Mesendoderm (in vitro differentiated cells): ENCODE measurements at regions not wholly inside any gene's neighbourhood (a gene's known extent, or its start where the extent isn't known, plus 50 kb on each side); places are given as distances from the start of the nearest gene placed in this dataset.

Source experiments
- DNase-seq: peaks from one replicate; pipeline ENCODE4 v3.0.0; 2013
- H2AK5ac ChIP-seq: 2 replicates; pipeline ENCODE4 v1.6.1; 2013; ENCODE audit warnings: low read length, inconsistent platforms
- H2BK120ac ChIP-seq: 2 replicates; pipeline ENCODE4 v1.6.1; 2013; ENCODE audit warnings: low read depth, mild to moderate bottlenecking, low read length, moderate library complexity, mixed read lengths
- H2BK15ac ChIP-seq: replicated peaks from 2 replicates; pipeline ENCODE4 v1.6.1; 2013; ENCODE audit warnings: low read depth, mild to moderate bottlenecking, moderate library complexity
- H2BK5ac ChIP-seq: 2 replicates; pipeline ENCODE4 v1.6.1; 2013; ENCODE audit warnings: low read length, inconsistent platforms
- H3K18ac ChIP-seq: 2 replicates; pipeline ENCODE4 v1.6.1; 2013; ENCODE audit warnings: mild to moderate bottlenecking, low read length, mixed read lengths
- H3K23ac ChIP-seq: one replicate; pipeline ENCODE4 v1.6.1; 2013; ENCODE audit warnings: low read length
- H3K27ac ChIP-seq: 2 replicates; pipeline ENCODE4 v1.5.1; 2013; ENCODE audit warnings: low read depth, mild to moderate bottlenecking, inconsistent platforms, low read length, moderate library complexity
- H3K27me3 ChIP-seq: 2 replicates; pipeline ENCODE4 v1.6.1; 2013; ENCODE audit warnings: low read length, control low read depth, mild to moderate bottlenecking, inconsistent platforms; ENCODE audit not compliant: insufficient read depth, poor library complexity
- H3K36me3 ChIP-seq: 2 replicates; pipeline ENCODE4 v1.6.1; 2013; ENCODE audit warnings: low read length, inconsistent platforms; ENCODE audit not compliant: control insufficient read depth, insufficient read depth
- H3K4ac ChIP-seq: one replicate; pipeline ENCODE4 v1.6.1; 2013; ENCODE audit warnings: low read depth, mild to moderate bottlenecking, low read length, moderate library complexity
- H3K4me1 ChIP-seq: 2 replicates; pipeline ENCODE4 v1.6.1; 2013; ENCODE audit warnings: low read depth, low read length, inconsistent platforms; ENCODE audit not compliant: control insufficient read depth
- H3K4me2 ChIP-seq: 2 replicates; pipeline ENCODE4 v1.6.1; 2013; ENCODE audit warnings: low read length
- H3K4me3 ChIP-seq: 2 replicates; pipeline ENCODE4 v1.5.1; 2013; ENCODE audit warnings: mild to moderate bottlenecking, low read length
- H3K56ac ChIP-seq: one replicate; pipeline ENCODE4 v1.6.1; 2013; ENCODE audit warnings: low read length
- H3K79me1 ChIP-seq: 2 replicates; pipeline ENCODE4 v1.6.1; 2013; ENCODE audit warnings: low read length, inconsistent platforms
- H3K79me2 ChIP-seq: 2 replicates; pipeline ENCODE4 v1.6.1; 2013; ENCODE audit warnings: mild to moderate bottlenecking, low read length; ENCODE audit not compliant: control insufficient read depth, insufficient read depth
- H3K9ac ChIP-seq: 2 replicates; pipeline ENCODE4 v1.6.1; 2013; ENCODE audit warnings: low read length, inconsistent platforms
- H4K5ac ChIP-seq: one replicate; pipeline ENCODE4 v1.6.1; 2013; ENCODE audit warnings: low read length
- H4K8ac ChIP-seq: one replicate; pipeline ENCODE4 v1.6.1; 2013; ENCODE audit warnings: low read depth, mild to moderate bottlenecking, control low read depth, low read length, moderate library complexity
- WGBS: extraction: QIAGEN DNeasy Blood & Tissue Kit; methylation state at CpG from one replicate; pipeline ENCODE4 v1.1.7; 2013; ENCODE audit warnings: low lambda C conversion rate, missing lambda C conversion rate; ENCODE audit not compliant: insufficient coverage; ENCODE audit errors: extremely low coverage; 5-methylcytosine and 5-hydroxymethylcytosine counted together

DNA sequence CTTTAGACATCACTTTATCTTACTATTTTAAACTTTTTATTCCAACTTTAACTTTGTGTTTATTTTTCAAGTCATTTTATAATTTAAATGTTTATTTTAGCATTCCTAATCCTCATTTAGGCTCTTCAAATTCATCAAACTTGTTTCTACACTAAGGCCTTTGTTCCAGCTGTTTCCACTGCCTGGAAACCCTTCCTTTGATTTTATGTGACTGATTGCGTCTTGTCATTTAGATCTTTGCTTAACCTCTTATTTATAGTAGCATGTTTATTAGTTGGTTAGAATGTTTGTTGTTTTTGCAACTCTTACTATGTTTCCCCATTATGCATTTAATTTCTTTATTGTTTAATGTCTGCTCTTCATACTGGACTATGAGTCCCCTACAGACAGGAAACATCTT is 132.0 kb downstream of the FAM181B start:
- no CpG with 5 or more reads among the region's 1 CpG for WGBS
- Histone ChIP-seq H3K79me1 (no peaks in the 10 kb centered on the region), H3K4ac (no peak overlapping the region), H3K4me1 (no peaks in the 10 kb centered on the region), H2BK15ac (no peak overlapping the region), H3K79me2 (no peaks in the 10 kb centered on the region), H3K27ac (no peak overlapping the region), H4K5ac (no peak overlapping the region), H2BK120ac (no peak overlapping the region), H4K8ac (no peak overlapping the region), H3K23ac (no peak overlapping the region), H3K18ac (no peak overlapping the region), H2BK5ac (no peak overlapping the region), H3K9ac (no peak overlapping the region), H2AK5ac (no peak overlapping the region), H3K36me3 (no peaks in the 10 kb centered on the region), H3K4me2 (no peak overlapping the region), H3K4me3 (no peak overlapping the region), H3K56ac (no peak overlapping the region), H3K27me3 (no peaks in the 10 kb centered on the region)
- no peak for DNase-seq

DNA sequence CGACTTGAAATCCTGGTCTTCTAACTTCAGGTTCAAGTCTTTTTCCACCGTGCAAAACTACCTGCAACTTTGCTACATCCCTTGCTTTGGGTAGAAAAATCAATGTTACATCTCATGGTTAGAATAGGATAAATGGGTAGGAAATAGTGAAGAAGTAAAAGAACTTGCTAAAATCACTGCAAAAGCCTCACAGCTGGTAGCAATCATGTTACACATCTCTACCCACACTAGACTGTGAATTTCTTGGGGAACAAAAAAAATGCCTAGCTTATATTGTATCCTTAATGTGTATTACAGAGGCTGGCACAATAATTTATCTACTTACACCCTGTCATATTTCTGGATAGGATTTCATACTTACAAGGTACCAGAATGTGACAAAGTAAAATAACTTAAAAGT is 133.8 kb downstream of the FAM181B start:
- H3K4me2 ChIP-seq, result no peak overlapping the region
- H3K18ac ChIP-seq, result no peak overlapping the region
- no peaks in the 10 kb centered on the region for H3K79me1 ChIP-seq
- no peak overlapping the region for H2BK15ac ChIP-seq
- H2BK5ac ChIP-seq, result no peak overlapping the region
- no peak overlapping the region for H3K4ac ChIP-seq
- H3K9ac ChIP-seq, result no peak overlapping the region
- no peak overlapping the region for H2AK5ac ChIP-seq
- no peaks in the 10 kb centered on the region for H3K36me3 ChIP-seq
- H4K8ac ChIP-seq, result no peak overlapping the region
- H3K27ac ChIP-seq, result no peak overlapping the region
- H3K56ac ChIP-seq, result no peak overlapping the region
- DNase-seq, result no peak
- no CpG with 5 or more reads among the region's 2 CpGs for whole genome bisulfite sequencing
- no peaks in the 10 kb centered on the region for H3K4me1 ChIP-seq
- no peak overlapping the region for H2BK120ac ChIP-seq
- H3K27me3 ChIP-seq, result no peaks in the 10 kb centered on the region
- H3K23ac ChIP-seq, result no peak overlapping the region
- no peak overlapping the region for H4K5ac ChIP-seq
- H3K79me2 ChIP-seq, result no peaks in the 10 kb centered on the region
- H3K4me3 ChIP-seq, result no peak overlapping the region

DNA sequence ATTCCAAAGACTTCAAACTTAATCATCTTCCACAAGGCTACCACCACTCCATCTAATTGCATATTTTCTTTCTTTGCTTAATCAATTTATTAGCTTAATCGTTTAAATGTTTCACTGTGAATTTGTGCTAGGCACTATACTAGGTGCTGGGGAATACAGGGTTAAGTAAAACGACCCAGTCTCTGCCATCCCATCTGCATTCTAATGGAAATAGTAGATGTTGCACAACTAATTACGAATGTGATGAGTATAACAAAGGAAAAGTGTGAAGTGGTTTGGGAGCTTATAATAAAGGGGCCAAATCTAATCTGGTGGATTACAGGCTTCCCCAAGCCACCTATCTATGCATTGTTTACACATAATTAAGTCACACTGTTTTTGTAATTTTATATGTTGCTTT is 147.1 kb downstream of the FAM181B start:
- no peak overlapping the region for H3K27ac ChIP-seq
- H4K5ac ChIP-seq, result no peak overlapping the region
- no CpG with 5 or more reads among the region's 3 CpGs for WGBS

DNA sequence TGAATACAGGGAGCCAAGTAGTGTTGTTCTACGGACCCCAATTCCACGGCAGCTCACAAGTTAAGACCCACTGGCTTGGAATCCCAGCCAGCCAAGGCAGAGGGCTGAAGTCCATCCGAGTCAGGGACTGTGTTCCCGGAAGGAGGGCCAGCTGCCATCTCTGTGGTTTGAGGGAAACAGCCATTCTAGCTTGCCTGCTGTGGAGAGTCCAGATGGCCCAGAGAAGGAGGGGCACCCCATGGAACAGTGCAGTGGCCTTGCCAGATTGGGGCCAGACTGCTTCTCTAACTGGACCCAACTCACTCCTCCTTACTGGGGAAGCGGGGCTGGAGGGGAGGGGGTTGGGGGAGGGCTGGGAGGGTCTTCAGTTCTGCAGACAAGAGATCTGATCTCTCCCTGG is 156.4 kb downstream of the FAM181B start:
- H3K4me3 ChIP-seq, result no peak overlapping the region
- H3K23ac ChIP-seq, result no peak overlapping the region
- H3K56ac ChIP-seq, result no peak overlapping the region
- no peak overlapping the region for H3K27ac ChIP-seq
- H4K5ac ChIP-seq, result no peak overlapping the region
- no peaks in the 10 kb centered on the region for H3K79me1 ChIP-seq
- H2BK5ac ChIP-seq, result no peak overlapping the region
- H2BK120ac ChIP-seq, result no peak overlapping the region
- no peak for DNase-seq
- H3K4me1 ChIP-seq, result no peaks in the 10 kb centered on the region
- H4K8ac ChIP-seq, result no peak overlapping the region
- no peak overlapping the region for H3K4ac ChIP-seq
- H3K27me3 ChIP-seq, result no peaks in the 10 kb centered on the region
- H3K36me3 ChIP-seq, result no peaks in the 10 kb centered on the region
- no peak overlapping the region for H2AK5ac ChIP-seq
- no peak overlapping the region for H3K4me2 ChIP-seq
- no peaks in the 10 kb centered on the region for H3K79me2 ChIP-seq
- WGBS, result no CpG with 5 or more reads among the region's 5 CpGs
- H2BK15ac ChIP-seq, result no peak overlapping the region
- H3K18ac ChIP-seq, result no peak overlapping the region
- H3K9ac ChIP-seq, result no peak overlapping the region

More for the DNA sequence above, 147.1 kb downstream of the FAM181B start:
- Histone ChIP-seq H3K4me3 (no peak overlapping the region), H3K18ac (no peak overlapping the region), H3K4me1 (no peaks in the 10 kb centered on the region), H3K4me2 (no peak overlapping the region), H2BK5ac (no peak overlapping the region), H3K56ac (no peak overlapping the region), H2AK5ac (no peak overlapping the region), H4K8ac (no peak overlapping the region), H3K79me1 (no peaks in the 10 kb centered on the region), H2BK120ac (no peak overlapping the region), H3K36me3 (no peaks in the 10 kb centered on the region), H2BK15ac (no peak overlapping the region), H3K79me2 (no peaks in the 10 kb centered on the region), H3K4ac (no peak overlapping the region), H3K23ac (no peak overlapping the region), H3K9ac (no peak overlapping the region), H3K27me3 (no peaks in the 10 kb centered on the region)
- peak; percentile 23 for DNase-seq

DNA sequence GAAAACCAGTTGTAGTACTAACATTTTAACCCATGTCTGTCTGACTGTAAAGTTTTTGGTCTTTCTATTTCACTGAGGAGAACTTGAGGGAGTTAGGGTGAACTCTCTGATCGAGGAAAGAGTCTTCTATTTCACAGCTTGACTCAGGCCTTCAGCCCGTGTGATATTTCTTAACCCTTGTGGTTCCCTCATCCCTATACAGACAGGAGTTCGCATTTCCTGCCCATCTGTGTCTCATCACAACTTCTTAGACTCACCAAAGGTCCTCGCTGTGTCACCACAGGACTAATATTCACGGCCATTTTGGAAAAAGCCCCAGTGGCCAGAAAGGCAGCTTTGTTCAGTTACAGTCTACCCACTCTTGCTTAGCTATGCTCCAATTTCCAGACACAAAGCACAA is 172.8 kb downstream of the FAM181B start:
- H3K23ac ChIP-seq, result no peak overlapping the region
- no peak overlapping the region for H3K56ac ChIP-seq
- H2AK5ac ChIP-seq, result no peak overlapping the region
- H3K4me3 ChIP-seq, result no peak overlapping the region
- no peak overlapping the region for H4K5ac ChIP-seq
- no peaks in the 10 kb centered on the region for H3K79me2 ChIP-seq
- H2BK120ac ChIP-seq, result no peak overlapping the region
- H3K27ac ChIP-seq, result no peak overlapping the region
- no peak for DNase-seq
- no peak overlapping the region for H2BK15ac ChIP-seq
- no peaks in the 10 kb centered on the region for H3K27me3 ChIP-seq
- H3K18ac ChIP-seq, result no peak overlapping the region
- H3K4me1 ChIP-seq, result peaks cover 3% of the 10 kb centered on the region
- no peak overlapping the region for H3K4ac ChIP-seq
- no peaks in the 10 kb centered on the region for H3K79me1 ChIP-seq
- no peak overlapping the region for H3K4me2 ChIP-seq
- H3K9ac ChIP-seq, result no peak overlapping the region
- no peaks in the 10 kb centered on the region for H3K36me3 ChIP-seq
- H4K8ac ChIP-seq, result peak overlapping the region; percentile 56
- no peak overlapping the region for H2BK5ac ChIP-seq
- WGBS, result no CpG with 5 or more reads among the region's 5 CpGs

DNA sequence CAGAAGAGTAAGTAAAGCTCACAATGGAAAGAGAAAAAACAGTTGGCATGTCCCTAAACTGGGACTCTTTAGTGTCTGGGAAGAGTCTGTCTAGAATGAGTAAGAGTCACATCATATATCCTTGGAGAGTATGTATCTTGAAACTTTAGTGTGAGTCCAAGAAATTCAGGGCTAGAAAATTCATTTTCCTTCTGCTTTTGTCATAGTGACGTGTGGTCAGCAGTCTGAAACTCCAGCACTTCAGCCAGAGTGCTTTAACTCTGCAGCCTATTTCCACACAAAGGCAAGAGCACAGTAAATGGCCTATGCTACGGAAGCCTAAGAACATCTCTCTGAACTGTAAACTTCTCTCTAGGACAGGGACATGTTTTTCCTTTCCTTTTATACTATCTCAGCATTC is 174.1 kb downstream of the FAM181B start:
- no peak overlapping the region for H3K9ac ChIP-seq
- H2BK5ac ChIP-seq, result no peak overlapping the region
- H3K4me1 ChIP-seq, result peaks cover 3% of the 10 kb centered on the region
- no peaks in the 10 kb centered on the region for H3K36me3 ChIP-seq
- no peak overlapping the region for H4K8ac ChIP-seq
- no peak overlapping the region for H2BK15ac ChIP-seq
- no peaks in the 10 kb centered on the region for H3K27me3 ChIP-seq
- no peak overlapping the region for H3K4ac ChIP-seq
- H3K56ac ChIP-seq, result no peak overlapping the region
- H2BK120ac ChIP-seq, result no peak overlapping the region
- H4K5ac ChIP-seq, result no peak overlapping the region
- H3K79me1 ChIP-seq, result no peaks in the 10 kb centered on the region
- no peak overlapping the region for H3K27ac ChIP-seq
- no peak overlapping the region for H3K23ac ChIP-seq
- no peak overlapping the region for H3K4me3 ChIP-seq
- no peak for DNase-seq
- H3K18ac ChIP-seq, result no peak overlapping the region
- no peak overlapping the region for H2AK5ac ChIP-seq
- WGBS, result no CpG with 5 or more reads among the region's 2 CpGs
- H3K79me2 ChIP-seq, result no peaks in the 10 kb centered on the region
- H3K4me2 ChIP-seq, result no peak overlapping the region
